Smooth muscle cell of the brain vasculature (primary cell): ENCODE measurements at regions not wholly inside any gene's neighbourhood (a gene's known extent, or its start where the extent isn't known, plus 50 kb on each side); places are given as distances from the start of the nearest gene placed in this dataset.
"Not testable (repeated sequence)": the region's sequence is repeated elsewhere in the genome, so short reads cannot be mapped to it uniquely, and the experiment has no call there.

Source experiments
- DNase-seq: peaks from one replicate; pipeline ENCODE4 v3.0.0-alpha.2; 2012; ENCODE audit warnings: low read depth, low spot score

DNA sequence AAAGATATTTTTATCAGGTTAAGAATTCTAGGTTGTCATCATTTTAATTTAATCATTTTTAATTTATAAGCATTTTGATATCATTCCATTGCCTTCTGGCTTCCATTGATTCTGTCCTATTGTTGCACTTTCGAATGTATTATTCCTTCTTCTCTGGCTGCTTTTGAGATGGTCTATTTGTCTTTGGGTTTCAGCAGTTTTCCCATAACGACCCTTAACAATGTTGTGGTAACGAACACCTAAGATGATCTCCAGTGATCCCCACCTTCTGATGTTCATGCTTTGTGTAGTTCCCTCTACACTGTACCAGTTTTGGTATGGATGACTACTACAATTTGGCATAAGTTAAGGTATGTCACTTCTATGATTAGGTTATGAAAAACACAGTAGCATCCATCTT is 59.9 kb downstream of the MINAR1 start:
- no peak for DNase-seq

DNA sequence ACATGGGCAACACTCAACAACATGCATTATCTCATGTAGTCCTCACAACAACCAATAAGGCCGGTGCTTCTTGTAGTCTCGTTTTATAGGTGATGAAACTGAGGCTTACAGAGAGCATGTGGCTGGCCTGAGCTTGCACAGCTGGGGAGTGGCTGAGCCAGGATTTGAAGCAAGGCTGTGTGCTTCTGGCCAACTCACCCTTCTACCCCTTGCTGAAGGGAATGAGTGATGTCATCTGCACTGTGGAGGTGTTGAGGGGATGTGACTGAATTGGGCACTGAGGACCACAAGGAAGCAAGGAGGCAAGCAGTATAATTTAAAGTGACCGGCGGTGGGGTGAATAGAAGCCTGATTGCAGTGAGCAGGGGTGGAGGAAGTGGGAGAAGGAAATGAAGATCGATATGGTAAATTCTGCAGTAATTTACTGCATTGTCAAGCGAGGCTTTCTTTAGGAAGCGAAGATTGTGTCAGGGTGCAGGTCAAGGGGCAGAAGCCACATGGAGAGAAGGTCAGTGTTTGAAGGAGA is 62.3 kb downstream of the MINAR1 start:
- DNase-seq = no peak

GRCh38 chr15:79494963-79495755 is 63.0 kb downstream of the MINAR1 start:
- no peak for DNase-seq

- DNase-seq = no peak
These were observed 63.6 kb downstream of the MINAR1 start for GRCh38 chr15:79495775-79496174.

GRCh38 chr15:79496838-79497237 is 64.7 kb downstream of the MINAR1 start:
- no peak for DNase-seq

GRCh38 chr15:79501086-79501485 is 69.0 kb downstream of the MINAR1 start:
- DNase-seq = no peak

DNA sequence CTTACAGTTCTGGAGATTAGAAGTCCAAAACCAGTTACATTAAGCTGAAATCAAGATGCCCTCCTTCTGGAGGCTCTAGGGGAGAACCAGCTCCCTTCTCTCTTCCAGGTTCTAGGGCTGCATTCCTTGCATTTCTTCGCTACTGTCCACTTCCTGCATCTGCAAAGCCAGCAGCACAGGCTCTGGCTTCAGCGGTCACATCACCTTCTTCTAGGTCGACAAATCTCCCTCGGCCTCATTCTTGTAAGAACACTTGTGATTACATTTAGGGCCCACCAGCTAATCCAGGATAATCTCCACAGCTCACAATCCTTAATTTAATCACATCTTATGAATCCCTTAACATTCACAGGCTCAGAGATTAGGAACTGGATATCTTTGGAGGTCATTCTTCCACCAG is 73.8 kb downstream of the MINAR1 start:
- no peak for DNase-seq

- not testable (repeated sequence) for DNase-seq
These were observed 80.7 kb downstream of the MINAR1 start for GRCh38 chr15:79512844-79513243.

DNA sequence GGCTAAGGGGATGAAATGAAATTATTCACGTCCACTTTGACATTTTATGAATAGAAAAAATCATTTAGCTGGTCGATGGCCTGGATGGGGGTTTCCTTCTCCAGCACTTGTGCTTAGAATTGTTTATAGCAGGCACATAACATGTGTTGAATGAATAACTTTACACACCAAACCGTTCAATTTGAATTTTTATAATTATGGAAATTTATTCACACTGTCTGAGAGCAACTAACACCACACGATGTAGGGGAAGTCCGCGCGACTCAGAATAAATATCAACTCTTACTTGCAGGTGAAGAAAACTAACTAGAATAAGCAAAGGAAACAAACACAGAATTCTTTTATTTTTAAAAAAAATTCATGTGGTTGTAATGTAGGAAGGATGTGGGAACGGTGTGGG is 81.3 kb downstream of the MINAR1 start:
- no peak for DNase-seq

GRCh38 chr15:79513940-79514339 is 81.8 kb downstream of the MINAR1 start:
- no peak for DNase-seq

- DNase-seq = no peak
These were observed 83.3 kb downstream of the MINAR1 start for GRCh38 chr15:79515300-79516027.

- no peak for DNase-seq
These were observed 84.0 kb downstream of the MINAR1 start for GRCh38 chr15:79516155-79516554.

DNA sequence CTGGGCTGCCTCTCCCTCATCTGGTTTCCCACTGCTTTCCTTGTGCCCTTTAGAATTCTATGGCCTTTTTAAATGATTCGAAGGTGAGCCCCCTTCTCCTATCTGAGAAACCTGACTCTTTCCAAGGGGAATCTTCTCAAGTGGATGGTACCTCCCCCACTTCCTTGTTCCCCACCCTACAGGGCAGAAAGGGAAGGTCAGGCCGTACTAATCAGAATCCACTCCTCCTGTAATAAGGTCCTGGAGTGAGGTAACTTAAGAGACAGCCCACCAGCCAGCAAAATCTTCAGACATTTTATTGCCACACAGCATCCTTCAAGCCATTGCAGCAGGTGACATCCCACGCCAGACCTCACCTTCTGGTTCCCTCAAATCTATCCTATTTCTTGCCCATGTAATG is 84.5 kb downstream of the MINAR1 start:
- no peak for DNase-seq

DNA sequence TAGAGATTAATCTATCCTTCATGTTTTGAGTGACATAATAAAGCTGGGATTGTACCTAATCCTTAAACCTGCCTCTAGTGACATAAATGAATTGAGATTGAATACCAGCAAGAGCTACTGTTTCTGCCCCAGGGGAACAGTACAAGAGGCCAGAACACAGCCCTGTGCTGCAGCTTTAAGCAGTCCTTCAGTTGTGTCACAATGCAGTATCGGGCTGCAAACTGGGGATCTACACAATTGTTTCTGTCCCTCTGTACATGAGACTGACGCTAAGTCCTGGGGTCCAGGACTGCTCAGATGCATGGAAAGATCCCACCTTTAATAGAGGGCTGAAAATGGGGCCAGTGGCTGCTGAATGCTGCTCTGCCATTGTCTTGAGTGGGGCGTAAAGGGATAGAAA is 87.5 kb downstream of the MINAR1 start:
- DNase-seq = no peak

- no peak for DNase-seq
These were observed 88.5 kb downstream of the MINAR1 start for GRCh38 chr15:79520654-79521053.

DNA sequence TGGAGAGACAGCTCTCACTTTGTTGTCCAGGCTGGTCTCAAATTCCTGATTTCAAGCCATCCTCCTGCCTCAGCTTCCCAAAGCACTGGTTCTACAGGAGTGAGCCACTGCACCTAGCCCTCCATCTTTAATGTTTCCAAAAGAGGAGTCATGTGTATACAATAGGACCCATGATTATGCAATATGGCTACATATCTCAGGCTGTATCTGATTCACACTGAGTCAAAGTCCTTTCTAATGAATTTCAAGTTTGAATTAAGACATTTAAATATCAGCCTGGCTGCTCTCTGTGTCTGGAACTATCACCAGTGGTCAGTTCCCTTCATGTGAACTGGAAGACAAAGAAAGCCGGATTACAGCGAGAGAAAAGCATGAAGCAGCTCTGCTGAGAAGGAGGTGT is 90.5 kb downstream of the MINAR1 start:
- DNase-seq = no peak

GRCh38 chr15:79523266-79523665 is 91.1 kb downstream of the MINAR1 start:
- DNase-seq = no peak

GRCh38 chr15:79524531-79524930 is 92.4 kb downstream of the MINAR1 start:
- no peak for DNase-seq

- DNase-seq = no peak
These were observed 94.2 kb downstream of the MINAR1 start for GRCh38 chr15:79526376-79526775.

GRCh38 chr15:79527821-79528220 is 95.7 kb downstream of the MINAR1 start:
- no peak for DNase-seq

- DNase-seq = no peak
These were observed 97.1 kb downstream of the MINAR1 start for GRCh38 chr15:79529157-79529785.

DNA sequence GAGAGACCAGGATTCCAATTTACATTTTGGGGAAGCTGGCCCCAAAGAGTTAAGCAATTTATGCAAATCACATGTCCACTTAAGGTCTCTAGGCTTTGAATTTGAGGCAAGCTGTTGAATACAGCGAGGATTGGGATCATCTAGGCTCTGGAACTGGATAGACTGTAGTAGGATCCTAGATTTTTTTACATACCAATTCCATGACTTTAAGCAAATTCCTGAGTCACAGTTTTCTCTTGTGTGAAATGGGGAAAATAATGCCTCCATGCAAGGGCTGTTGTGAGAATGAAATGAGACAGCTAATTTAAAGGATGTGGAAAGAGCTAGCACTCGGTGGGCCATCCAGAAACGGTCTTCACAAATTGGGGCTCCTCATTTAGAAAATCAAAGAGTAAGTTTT is 103.4 kb downstream of the MINAR1 start:
- no peak for DNase-seq
